ENCODE measurements at regions not wholly inside any gene's neighbourhood (a gene's known extent, or its start where the extent isn't known, plus 50 kb on each side); places are given as distances from the start of the nearest gene placed in this dataset.

DNA sequence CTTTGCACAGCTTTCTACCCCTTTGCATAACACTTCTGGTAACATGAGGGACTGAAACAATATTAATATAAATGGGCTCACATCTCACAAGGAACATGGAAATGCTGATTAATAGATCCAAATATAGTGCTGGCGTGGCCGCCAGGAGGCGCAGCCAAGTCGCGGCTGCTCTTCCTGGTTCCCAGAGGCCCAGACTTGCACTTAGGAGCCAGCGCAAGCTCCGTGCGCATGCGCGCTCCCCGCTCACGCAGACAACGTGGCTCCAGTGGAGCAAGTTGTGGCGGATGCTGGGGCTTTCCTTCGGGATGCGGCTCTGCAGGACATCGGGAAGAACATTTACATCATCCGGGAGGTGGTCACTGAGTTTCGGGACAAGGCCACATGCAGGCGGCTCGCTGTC is 318.3 kb upstream of the SLC7A11 start:
- TF ChIP-seq CTCF (IDR thresholded peaks at IDR 0.05; ENCODE audit: low read depth, low read length, poor library complexity, severe bottlenecking): no peak
- no peak for TF ChIP-seq EZH2phosphoT487 (IDR thresholded peaks at IDR 0.05; ENCODE audit: borderline replicate concordance, low read length)

Data from DOHH2 (cell line).